GM12878 (cell line): ENCODE measurements at regions not wholly inside any gene's neighbourhood (a gene's known extent, or its start where the extent isn't known, plus 50 kb on each side); places are given as distances from the start of the nearest gene placed in this dataset.

Experiments
- ATAC-seq: fragments of 200-7000 bp; cut with Tn5 transposase; 3 replicates; pipeline ENCODE4 v1.9.1; 2020; ENCODE audit warnings: mild to moderate bottlenecking, moderate library complexity
- BruUV-seq: library from RNA; stranded (reverse); fragments of 400-500 nt; replicated peaks from 2 replicates; lab custom pipeline; 2021; lab: Mats Ljungman, UMichigan
- CTCF ChIA-PET: fragments of 300-600 bp; sonication (Branson Sonifier 250); formaldehyde crosslinking; extraction: SDS; loops from one replicate; lab custom pipeline; 2021; ENCODE audit warnings: inconsistent platforms; lab: Yijun Ruan, JAX
- POLR2A ChIA-PET: fragments of 350-600 bp; formaldehyde crosslinking; extraction: SDS; loops from one replicate; lab custom pipeline; 2021; ENCODE audit warnings: inconsistent platforms; lab: Charles Lee
- RAD21 ChIA-PET: fragments of 300-600 bp; sonication (Branson Sonifier 250); formaldehyde crosslinking; loops from one replicate; lab custom pipeline; 2023; ENCODE audit warnings: antibody characterized with exemption; ENCODE audit not compliant: unreplicated experiment; lab: Charles Lee
- SMC1A ChIA-PET: fragments of 300-600 bp; sonication (Branson Sonifier 250); formaldehyde crosslinking; loops from one replicate; lab custom pipeline; 2023; ENCODE audit not compliant: unreplicated experiment, uncharacterized antibody; lab: Charles Lee
- DNase-seq: peaks from one replicate; pipeline ENCODE4 v3.0.0-alpha.2; 2011; ENCODE audit warnings: low read depth, low spot score
- FAIRE-seq: peaks from 3 replicates; lab custom pipeline; 2011; peaks lifted over from hg19 to GRCh38; lab: Jason Lieb, UNC
- H2AFZ ChIP-seq: 2 replicates; pipeline ENCODE4 v1.6.0; 2011; ENCODE audit warnings: low read depth, low read length, control low read depth; ENCODE audit not compliant: control insufficient read depth
- H3K27ac ChIP-seq: 2 replicates; pipeline ENCODE4 v1.5.1; 2011; ENCODE audit warnings: control low read depth; ENCODE audit not compliant: control insufficient read depth, insufficient read depth
- H3K27me3 ChIP-seq, 2 experiments: replicated peaks in 1 of 2; 2 replicates each; pipeline versions ENCODE4 v1.6.0 to v1.6.1; 2011; ENCODE audit warnings: low read length in 1 of 2; ENCODE audit not compliant: control insufficient read depth in 2 of 2, insufficient read depth in 2 of 2
- H3K36me3 ChIP-seq, 2 experiments: 2 replicates each; pipeline ENCODE4 v1.5.1; 2011; ENCODE audit warnings: low read length in 1 of 2; ENCODE audit not compliant: control insufficient read depth in 2 of 2, insufficient read depth in 2 of 2
- H3K4me1 ChIP-seq: 2 replicates; pipeline ENCODE4 v1.6.1; 2011; ENCODE audit warnings: mild to moderate bottlenecking, low read length, moderate library complexity, mixed read lengths; ENCODE audit not compliant: control insufficient read depth, insufficient read depth
- H3K4me2 ChIP-seq: 2 replicates; pipeline ENCODE4 v1.6.0; 2011; ENCODE audit warnings: control low read depth; ENCODE audit not compliant: control insufficient read depth, insufficient read depth
- H3K4me3 ChIP-seq: fragments of 200-600 bp; sonication (generic); 2 replicates; pipeline ENCODE4 v1.5.1; 2016
- H3K79me2 ChIP-seq: 2 replicates; pipeline ENCODE4 v1.6.0; 2011; ENCODE audit warnings: low read length; ENCODE audit not compliant: control insufficient read depth, insufficient read depth
- H3K9ac ChIP-seq: 2 replicates; pipeline ENCODE4 v1.8.0; 2011; ENCODE audit warnings: low read length, control low read depth, mixed read lengths; ENCODE audit not compliant: control insufficient read depth, insufficient read depth
- H3K9me3 ChIP-seq: replicated peaks from 3 replicates; pipeline ENCODE4 v1.5.1; 2011; ENCODE audit warnings: mild to moderate bottlenecking, low read length; ENCODE audit not compliant: control insufficient read depth, insufficient read depth
- H4K20me1 ChIP-seq: 2 replicates; pipeline ENCODE4 v1.6.0; 2011; ENCODE audit not compliant: control insufficient read depth, insufficient read depth
- ASH2L ChIP-seq: fragments of 300-600, 200-600 bp; sonication (generic); IDR thresholded peaks from 2 replicates; pipeline ENCODE4 v1.6.1; 2017; ENCODE audit warnings: low read depth, mild to moderate bottlenecking, borderline replicate concordance
- CBFB ChIP-seq: IDR thresholded peaks from 2 replicates; pipeline ENCODE4 v1.6.1; 2016; ENCODE audit warnings: antibody characterized with exemption, low read depth
- CHD1 ChIP-seq: IDR thresholded peaks from 2 replicates; pipeline ENCODE4 v1.6.1; 2012; ENCODE audit warnings: low read depth, low read length, improper control_type of control experiment
- FOS ChIP-seq: IDR thresholded peaks from 3 replicates; pipeline ENCODE4 v1.6.1; 2011; ENCODE audit warnings: borderline replicate concordance; ENCODE audit not compliant: insufficient read length; ENCODE audit errors: extremely low read depth
- IKZF2 ChIP-seq, 2 experiments: fragments of 450-650 bp; IDR thresholded peaks; 2 replicates each; pipeline ENCODE4 v1.6.1; 2017; ENCODE audit warnings: mild to moderate bottlenecking in 2 of 2, moderate library complexity in 2 of 2
- MYB ChIP-seq: fragments of 150-350 bp; IDR thresholded peaks from 2 replicates; pipeline ENCODE4 v1.6.1; 2014; ENCODE audit warnings: mild to moderate bottlenecking, low read depth, low read length, borderline replicate concordance
- NR2F1 ChIP-seq: fragments of 450-650 bp; conservative IDR thresholded peaks from 2 replicates; pipeline ENCODE4 v1.6.1; 2017; ENCODE audit warnings: mild to moderate bottlenecking
- SIX5 ChIP-seq: IDR thresholded peaks from 2 replicates; pipeline ENCODE4 v1.6.1; 2011; ENCODE audit warnings: mild to moderate bottlenecking, low read depth, low read length, moderate library complexity; ENCODE audit not compliant: severe bottlenecking
- SMAD1 ChIP-seq: fragments of 450-650 bp; IDR thresholded peaks from 2 replicates; pipeline ENCODE4 v1.6.1; 2018; ENCODE audit warnings: mild to moderate bottlenecking, low read depth; ENCODE audit not compliant: partially characterized antibody
- SP1 ChIP-seq: IDR thresholded peaks from one replicate; pipeline ENCODE4 v1.6.1; 2011; ENCODE audit warnings: low read depth, low read length
- SREBF1 ChIP-seq: IDR thresholded peaks from 2 replicates; pipeline ENCODE4 v1.6.1; 2012; ENCODE audit warnings: mild to moderate bottlenecking, low read length
- WRNIP1 ChIP-seq: IDR thresholded peaks from 2 replicates; pipeline ENCODE4 v1.6.1; 2011; ENCODE audit warnings: low read depth, low read length, improper control_type of control experiment, borderline replicate concordance
- WGBS: methylation state at CpG from one replicate; pipeline ENCODE4 v1.1.6; 2016; ENCODE audit warnings: low lambda C conversion rate; ENCODE audit not compliant: insufficient replicate concordance, insufficient coverage; ENCODE audit errors: missing lambda C conversion rate; 5-methylcytosine and 5-hydroxymethylcytosine counted together
- in situ Hi-C: fragments of 300-500 bp; cut with MboI; formaldehyde crosslinking; loops from 9 replicates; pipeline ENCODE4 v1.14.3; 2018; ENCODE audit warnings: mixed read lengths
- intact Hi-C: fragments of 100-400 bp; cut with micrococcal nuclease; formaldehyde crosslinking; loops from one replicate; pipeline ENCODE4 v1.14.2; 2022; ENCODE audit not compliant: unreplicated experiment
- TF ChIP-seq, protein P1 (sequence below): fragments of 450-650 bp; IDR thresholded peaks from 2 replicates; pipeline ENCODE4 v1.6.1; 2018; ENCODE audit warnings: mild to moderate bottlenecking, low read depth, moderate library complexity; ENCODE audit not compliant: partially characterized antibody
- TF ChIP-seq, protein P2 (sequence below): fragments of 450-650 bp; IDR thresholded peaks from 2 replicates; pipeline ENCODE4 v1.6.1; 2017; ENCODE audit warnings: borderline replicate concordance
- TF ChIP-seq, protein P3 (sequence below): IDR thresholded peaks from 2 replicates; pipeline ENCODE4 v1.6.1; 2011; ENCODE audit warnings: mild to moderate bottlenecking, low read depth, low read length, moderate library complexity; ENCODE audit not compliant: insufficient replicate concordance
- TF ChIP-seq, protein P4 (sequence below): IDR thresholded peaks from 2 replicates; pipeline ENCODE4 v1.6.1; 2011; ENCODE audit warnings: low read depth, low read length, improper control_type of control experiment, borderline replicate concordance
- TF ChIP-seq, protein P5 (sequence below): fragments of 450-650 bp; conservative IDR thresholded peaks from 2 replicates; pipeline ENCODE4 v1.6.1; 2017; ENCODE audit warnings: mild to moderate bottlenecking, moderate library complexity

DNA sequence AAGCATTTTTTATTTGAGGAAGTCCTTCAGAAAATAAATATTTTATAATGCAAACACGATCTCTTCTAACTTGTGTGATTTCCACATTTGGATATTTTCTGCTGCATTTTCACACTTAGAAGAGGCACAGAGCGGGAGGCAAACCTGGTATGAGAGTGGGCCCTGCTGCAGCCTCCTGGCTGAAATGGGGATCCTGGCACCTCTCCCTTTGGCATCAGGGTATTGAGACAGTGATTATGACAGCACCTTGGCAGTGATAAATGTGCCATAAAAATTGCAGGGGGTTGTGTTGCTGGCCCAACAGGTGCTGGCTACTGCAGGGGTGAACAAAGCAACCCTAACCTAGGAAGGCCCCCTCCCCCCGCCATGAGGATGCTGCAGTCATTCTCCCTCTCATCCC lies 128.6 kb downstream of the TSN start:
- ChIA-PET CTCF (no interaction called here), POLR2A (no interaction called here), SMC1A (no interaction called here), RAD21 (no interaction called here)
- no peak overlapping the region for H3K4me2 ChIP-seq
- H3K79me2 ChIP-seq: no peaks in the 10 kb centered on the region
- H3K9me3 ChIP-seq: no peaks in the 10 kb centered on the region
- H3K27me3 ChIP-seq: no peaks in the 10 kb centered on the region
- no TSS peak for BruUV-seq
- FAIRE-seq (no peak), DNase-seq (no peak), ATAC-seq (no peak)
- in situ Hi-C loops: no loop called here
- no peak overlapping the region for H3K4me3 ChIP-seq
- H3K27ac ChIP-seq: no peak overlapping the region
- H2AFZ ChIP-seq: no peak overlapping the region
- WGBS: 6% methylated on average over 3 of the region's 3 CpGs
- H3K36me3 ChIP-seq: no peaks in the 10 kb centered on the region
- intact Hi-C loops: no loop called here
- no peaks in the 10 kb centered on the region for H3K4me1 ChIP-seq
- no peak overlapping the region for H3K9ac ChIP-seq
- no peaks in the 10 kb centered on the region for H4K20me1 ChIP-seq
- TF ChIP-seq CBFB: no peak
- no peak for TF ChIP-seq IKZF2 (IDR thresholded peaks at IDR 0.05)
- TF ChIP-seq MYB: no peak
- TF ChIP-seq WRNIP1: no peak
- TF ChIP-seq, protein P1, sequence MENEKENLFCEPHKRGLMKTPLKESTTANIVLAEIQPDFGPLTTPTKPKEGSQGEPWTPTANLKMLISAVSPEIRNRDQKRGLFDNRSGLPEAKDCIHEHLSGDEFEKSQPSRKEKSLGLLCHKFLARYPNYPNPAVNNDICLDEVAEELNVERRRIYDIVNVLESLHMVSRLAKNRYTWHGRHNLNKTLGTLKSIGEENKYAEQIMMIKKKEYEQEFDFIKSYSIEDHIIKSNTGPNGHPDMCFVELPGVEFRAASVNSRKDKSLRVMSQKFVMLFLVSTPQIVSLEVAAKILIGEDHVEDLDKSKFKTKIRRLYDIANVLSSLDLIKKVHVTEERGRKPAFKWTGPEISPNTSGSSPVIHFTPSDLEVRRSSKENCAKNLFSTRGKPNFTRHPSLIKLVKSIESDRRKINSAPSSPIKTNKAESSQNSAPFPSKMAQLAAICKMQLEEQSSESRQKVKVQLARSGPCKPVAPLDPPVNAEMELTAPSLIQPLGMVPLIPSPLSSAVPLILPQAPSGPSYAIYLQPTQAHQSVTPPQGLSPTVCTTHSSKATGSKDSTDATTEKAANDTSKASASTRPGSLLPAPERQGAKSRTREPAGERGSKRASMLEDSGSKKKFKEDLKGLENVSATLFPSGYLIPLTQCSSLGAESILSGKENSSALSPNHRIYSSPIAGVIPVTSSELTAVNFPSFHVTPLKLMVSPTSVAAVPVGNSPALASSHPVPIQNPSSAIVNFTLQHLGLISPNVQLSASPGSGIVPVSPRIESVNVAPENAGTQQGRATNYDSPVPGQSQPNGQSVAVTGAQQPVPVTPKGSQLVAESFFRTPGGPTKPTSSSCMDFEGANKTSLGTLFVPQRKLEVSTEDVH: no peak
- TF ChIP-seq, protein P2, sequence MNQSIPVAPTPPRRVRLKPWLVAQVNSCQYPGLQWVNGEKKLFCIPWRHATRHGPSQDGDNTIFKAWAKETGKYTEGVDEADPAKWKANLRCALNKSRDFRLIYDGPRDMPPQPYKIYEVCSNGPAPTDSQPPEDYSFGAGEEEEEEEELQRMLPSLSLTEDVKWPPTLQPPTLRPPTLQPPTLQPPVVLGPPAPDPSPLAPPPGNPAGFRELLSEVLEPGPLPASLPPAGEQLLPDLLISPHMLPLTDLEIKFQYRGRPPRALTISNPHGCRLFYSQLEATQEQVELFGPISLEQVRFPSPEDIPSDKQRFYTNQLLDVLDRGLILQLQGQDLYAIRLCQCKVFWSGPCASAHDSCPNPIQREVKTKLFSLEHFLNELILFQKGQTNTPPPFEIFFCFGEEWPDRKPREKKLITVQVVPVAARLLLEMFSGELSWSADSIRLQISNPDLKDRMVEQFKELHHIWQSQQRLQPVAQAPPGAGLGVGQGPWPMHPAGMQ: no peak
- TF ChIP-seq, protein P3, sequence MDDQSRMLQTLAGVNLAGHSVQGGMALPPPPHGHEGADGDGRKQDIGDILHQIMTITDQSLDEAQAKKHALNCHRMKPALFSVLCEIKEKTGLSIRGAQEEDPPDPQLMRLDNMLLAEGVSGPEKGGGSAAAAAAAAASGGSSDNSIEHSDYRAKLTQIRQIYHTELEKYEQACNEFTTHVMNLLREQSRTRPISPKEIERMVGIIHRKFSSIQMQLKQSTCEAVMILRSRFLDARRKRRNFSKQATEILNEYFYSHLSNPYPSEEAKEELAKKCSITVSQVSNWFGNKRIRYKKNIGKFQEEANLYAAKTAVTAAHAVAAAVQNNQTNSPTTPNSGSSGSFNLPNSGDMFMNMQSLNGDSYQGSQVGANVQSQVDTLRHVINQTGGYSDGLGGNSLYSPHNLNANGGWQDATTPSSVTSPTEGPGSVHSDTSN: no peak
- TF ChIP-seq CHD1: no peak
- no peak for TF ChIP-seq SP1
- TF ChIP-seq, protein P4, sequence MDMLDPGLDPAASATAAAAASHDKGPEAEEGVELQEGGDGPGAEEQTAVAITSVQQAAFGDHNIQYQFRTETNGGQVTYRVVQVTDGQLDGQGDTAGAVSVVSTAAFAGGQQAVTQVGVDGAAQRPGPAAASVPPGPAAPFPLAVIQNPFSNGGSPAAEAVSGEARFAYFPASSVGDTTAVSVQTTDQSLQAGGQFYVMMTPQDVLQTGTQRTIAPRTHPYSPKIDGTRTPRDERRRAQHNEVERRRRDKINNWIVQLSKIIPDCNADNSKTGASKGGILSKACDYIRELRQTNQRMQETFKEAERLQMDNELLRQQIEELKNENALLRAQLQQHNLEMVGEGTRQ: no peak
- TF ChIP-seq SMAD1: no peak
- no peak for TF ChIP-seq ASH2L
- TF ChIP-seq SREBF1: no peak
- TF ChIP-seq NR2F1: no peak
- no peak for TF ChIP-seq FOS
- TF ChIP-seq, protein P5, sequence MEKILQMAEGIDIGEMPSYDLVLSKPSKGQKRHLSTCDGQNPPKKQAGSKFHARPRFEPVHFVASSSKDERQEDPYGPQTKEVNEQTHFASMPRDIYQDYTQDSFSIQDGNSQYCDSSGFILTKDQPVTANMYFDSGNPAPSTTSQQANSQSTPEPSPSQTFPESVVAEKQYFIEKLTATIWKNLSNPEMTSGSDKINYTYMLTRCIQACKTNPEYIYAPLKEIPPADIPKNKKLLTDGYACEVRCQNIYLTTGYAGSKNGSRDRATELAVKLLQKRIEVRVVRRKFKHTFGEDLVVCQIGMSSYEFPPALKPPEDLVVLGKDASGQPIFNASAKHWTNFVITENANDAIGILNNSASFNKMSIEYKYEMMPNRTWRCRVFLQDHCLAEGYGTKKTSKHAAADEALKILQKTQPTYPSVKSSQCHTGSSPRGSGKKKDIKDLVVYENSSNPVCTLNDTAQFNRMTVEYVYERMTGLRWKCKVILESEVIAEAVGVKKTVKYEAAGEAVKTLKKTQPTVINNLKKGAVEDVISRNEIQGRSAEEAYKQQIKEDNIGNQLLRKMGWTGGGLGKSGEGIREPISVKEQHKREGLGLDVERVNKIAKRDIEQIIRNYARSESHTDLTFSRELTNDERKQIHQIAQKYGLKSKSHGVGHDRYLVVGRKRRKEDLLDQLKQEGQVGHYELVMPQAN: no peak
- TF ChIP-seq SIX5: no peak
